ENCODE measurements at regions not wholly inside any gene's neighbourhood (a gene's known extent, or its start where the extent isn't known, plus 50 kb on each side); places are given as distances from the start of the nearest gene placed in this dataset.

GRCh38 chr20:43387737-43388136, 70.0 kb upstream of the SRSF6 start:
- TF ChIP-seq REST (IDR thresholded peaks at IDR 0.05; ENCODE audit: insufficient read depth in 1 of 2, low read depth in 2 of 2, low read length in 2 of 2) (no peak), SIN3A (IDR thresholded peaks at IDR 0.05; ENCODE audit: borderline replicate concordance, insufficient read depth, low read length) (no peak), FOXP2 (optimal IDR thresholded peaks at IDR 0.05; ENCODE audit: borderline replicate concordance, extremely low read depth, extremely low read length, insufficient read depth) (no peak)

DNA sequence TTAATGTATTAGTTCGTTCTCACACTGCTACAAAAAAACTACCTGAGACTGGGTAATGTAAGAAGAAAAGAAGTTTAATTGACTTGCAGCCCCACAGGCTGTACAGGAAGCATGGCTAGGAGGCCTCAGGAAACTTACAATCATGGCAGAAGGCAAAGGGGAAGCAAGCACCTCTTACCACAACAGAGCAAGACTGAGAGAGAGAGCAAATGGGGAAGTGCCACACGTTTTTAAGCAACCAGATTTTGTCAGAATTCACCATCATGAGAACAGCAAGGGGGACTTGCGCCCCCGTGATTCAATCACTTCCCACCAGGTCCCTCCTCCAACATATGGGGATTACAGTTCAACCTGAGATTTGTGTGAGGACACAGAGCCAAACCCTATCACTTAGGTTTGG, 70.8 kb upstream of the SRSF6 start:
- TF ChIP-seq REST (IDR thresholded peaks at IDR 0.05; ENCODE audit: insufficient read depth in 1 of 2, low read depth in 2 of 2, low read length in 2 of 2) (no peak), FOXP2 (optimal IDR thresholded peaks at IDR 0.05; ENCODE audit: borderline replicate concordance, extremely low read depth, extremely low read length, insufficient read depth) (no peak), TAF1 (IDR thresholded peaks at IDR 0.05; ENCODE audit: borderline replicate concordance, insufficient read depth, low read length) (no peak)

DNA sequence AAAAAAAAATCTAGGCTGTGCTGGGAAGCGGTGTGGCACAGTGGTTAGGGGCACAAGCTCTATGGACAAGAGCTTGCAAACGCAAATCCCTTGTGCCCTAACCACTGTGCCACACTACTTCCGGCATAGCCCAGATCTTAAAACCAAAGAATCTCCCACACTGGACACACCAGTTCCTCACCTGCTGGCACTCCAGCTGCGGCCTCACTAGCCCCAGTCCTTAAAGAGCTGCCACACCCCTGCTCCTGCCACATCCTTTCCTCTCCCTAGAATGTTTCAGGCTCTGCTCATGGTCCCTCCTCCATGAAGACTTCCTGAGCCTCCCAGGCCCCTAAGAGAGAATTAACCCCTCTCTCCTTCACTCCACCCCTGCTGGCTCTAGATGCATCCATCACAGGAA, 71.8 kb upstream of the SRSF6 start:
- no peak for TF ChIP-seq SIN3A (IDR thresholded peaks at IDR 0.05; ENCODE audit: borderline replicate concordance, insufficient read depth, low read length)
- TF ChIP-seq POLR2AphosphoS5 (IDR thresholded peaks at IDR 0.05; ENCODE audit: low read depth, low read length): no peak
- no peak for TF ChIP-seq TAF1 (IDR thresholded peaks at IDR 0.05; ENCODE audit: borderline replicate concordance, insufficient read depth, low read length)
- no peak for TF ChIP-seq FOXP2 (optimal IDR thresholded peaks at IDR 0.05; ENCODE audit: borderline replicate concordance, extremely low read depth, extremely low read length, insufficient read depth)
- no peak for TF ChIP-seq REST (IDR thresholded peaks at IDR 0.05; ENCODE audit: insufficient read depth in 1 of 2, low read depth in 2 of 2, low read length in 2 of 2)

DNA sequence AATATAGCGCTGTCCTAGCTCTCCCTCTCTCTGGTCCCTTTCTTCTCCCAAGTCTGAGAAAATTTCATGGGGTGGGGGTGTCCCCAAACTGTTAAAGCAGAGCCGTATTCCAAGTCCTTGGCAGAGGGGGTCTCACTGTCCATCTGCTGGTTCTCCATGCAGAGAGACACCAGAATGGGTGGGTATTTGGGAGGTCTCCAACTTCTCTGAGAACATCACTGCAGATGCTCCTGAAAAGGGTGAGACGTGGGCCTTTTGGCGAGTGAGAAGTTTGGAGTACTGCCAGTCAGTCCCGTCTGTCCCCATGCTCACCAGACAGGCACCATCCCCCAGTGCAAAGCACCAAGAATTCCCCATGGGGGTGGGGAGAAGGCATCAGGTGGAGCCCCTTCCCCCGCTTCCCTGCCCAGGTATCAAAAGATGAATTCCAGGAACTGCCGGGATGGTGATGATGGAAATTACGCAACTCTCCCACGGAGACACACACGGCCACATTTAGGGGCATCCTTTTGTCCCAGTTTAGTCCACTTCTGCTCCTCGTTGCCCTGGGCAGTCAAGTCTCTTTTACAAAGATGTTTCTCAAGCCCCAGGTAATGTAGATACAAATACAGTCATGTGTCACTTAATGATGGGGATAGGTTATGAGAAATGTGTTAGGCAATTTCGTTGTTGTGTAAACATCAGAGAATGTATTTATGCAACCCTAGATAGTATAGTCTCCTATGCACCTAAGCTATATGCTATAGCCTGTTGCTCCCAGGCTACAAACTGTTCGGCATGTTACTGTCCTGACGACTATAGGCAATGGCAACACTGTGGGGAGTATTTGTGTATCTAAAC, 73.4 kb upstream of the SRSF6 start:
- no peak for TF ChIP-seq FOXP2 (optimal IDR thresholded peaks at IDR 0.05; ENCODE audit: borderline replicate concordance, extremely low read depth, extremely low read length, insufficient read depth)
- TF ChIP-seq REST (IDR thresholded peaks at IDR 0.05; ENCODE audit: insufficient read depth in 1 of 2, low read depth in 2 of 2, low read length in 2 of 2): no peak
- TF ChIP-seq TAF1 (IDR thresholded peaks at IDR 0.05; ENCODE audit: borderline replicate concordance, insufficient read depth, low read length): no peak
- TF ChIP-seq SIN3A (IDR thresholded peaks at IDR 0.05; ENCODE audit: borderline replicate concordance, insufficient read depth, low read length): no peak
- no peak for TF ChIP-seq POLR2AphosphoS5 (IDR thresholded peaks at IDR 0.05; ENCODE audit: low read depth, low read length)

Measured in PFSK-1 (cell line).